ENCODE measurements at regions not wholly inside any gene's neighbourhood (a gene's known extent, or its start where the extent isn't known, plus 50 kb on each side); places are given as distances from the start of the nearest gene placed in this dataset.
"Not testable (repeated sequence)": the region's sequence is repeated elsewhere in the genome, so short reads cannot be mapped to it uniquely, and the experiment has no call there.

DNA sequence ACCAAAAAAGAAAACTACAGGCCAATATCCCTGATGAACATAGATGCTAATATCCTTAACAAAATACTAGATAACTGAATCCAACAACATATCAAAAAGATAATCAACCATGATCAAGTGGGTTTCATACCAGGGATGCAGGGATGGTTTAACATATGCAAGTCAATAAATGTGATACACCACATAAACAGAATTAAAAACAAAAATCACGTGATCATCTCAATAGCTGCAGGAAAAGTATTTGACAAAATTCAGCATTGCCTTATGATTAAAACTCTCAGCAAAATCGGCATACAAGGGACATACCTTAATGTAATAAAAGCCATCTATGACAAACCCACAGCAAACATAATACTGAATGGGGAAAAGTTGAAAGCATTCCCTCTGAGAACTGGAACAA is 199.9 kb downstream of the TXNL1 start:
- not testable (repeated sequence) for DNase-seq

DNA sequence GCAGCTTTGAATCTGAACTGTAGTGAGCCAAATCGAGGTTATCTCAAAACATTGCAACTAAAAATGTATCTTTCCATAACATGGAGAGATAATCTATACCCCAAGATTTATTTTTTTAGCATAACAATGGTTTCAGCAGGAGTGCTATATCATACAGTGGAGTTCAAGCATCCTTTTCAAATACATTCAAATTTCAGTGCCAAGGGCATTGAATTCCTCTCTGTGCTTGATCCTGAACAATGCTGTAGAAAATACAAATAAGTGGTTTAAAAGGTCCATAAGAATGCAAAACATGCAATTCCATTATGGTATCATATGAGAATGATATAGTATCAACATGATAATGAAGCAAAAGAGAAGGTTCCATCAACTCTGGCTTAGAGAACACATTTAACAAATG is 201.7 kb downstream of the TXNL1 start:
- DNase-seq = no peak

DNA sequence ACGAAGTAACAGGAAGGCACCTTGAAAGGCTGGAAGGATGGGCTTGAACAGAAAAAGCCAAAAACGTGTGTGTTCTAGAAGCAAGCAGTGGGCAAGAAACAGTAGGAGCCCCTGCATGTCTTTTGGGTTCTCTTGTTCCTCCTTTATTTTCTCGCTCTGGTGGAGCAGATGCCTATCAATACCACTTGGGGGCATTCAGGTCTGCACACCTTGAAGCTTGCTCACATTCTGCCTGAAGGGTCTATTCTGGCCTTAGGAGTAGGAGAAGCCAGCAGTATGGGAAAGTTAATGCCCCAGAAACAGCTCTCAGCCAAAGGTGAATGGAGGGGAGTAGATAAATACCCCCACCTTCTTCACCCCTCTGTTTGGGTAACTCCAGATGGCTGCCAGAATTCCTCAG is 204.5 kb downstream of the TXNL1 start:
- no peak for DNase-seq

DNA sequence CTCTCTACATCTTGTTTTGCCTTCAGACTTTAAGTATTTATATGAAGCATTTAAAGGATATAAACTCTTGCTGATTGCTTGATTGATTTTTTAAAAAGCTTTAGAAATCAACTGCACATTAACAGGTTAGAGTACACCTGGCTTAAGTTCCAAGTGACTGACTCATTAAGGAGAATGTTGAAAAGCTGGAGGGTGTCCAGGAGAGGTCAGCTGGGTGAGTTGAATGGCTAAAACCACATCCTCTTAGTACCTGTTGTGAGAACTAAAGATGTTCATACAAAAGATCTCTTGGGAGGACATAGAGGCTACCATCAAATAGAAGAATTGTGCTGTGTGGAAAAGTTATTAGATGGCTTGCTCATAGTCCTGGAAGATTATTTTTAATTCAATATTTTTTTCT is 206.8 kb downstream of the TXNL1 start:
- DNase-seq = no peak

DNA sequence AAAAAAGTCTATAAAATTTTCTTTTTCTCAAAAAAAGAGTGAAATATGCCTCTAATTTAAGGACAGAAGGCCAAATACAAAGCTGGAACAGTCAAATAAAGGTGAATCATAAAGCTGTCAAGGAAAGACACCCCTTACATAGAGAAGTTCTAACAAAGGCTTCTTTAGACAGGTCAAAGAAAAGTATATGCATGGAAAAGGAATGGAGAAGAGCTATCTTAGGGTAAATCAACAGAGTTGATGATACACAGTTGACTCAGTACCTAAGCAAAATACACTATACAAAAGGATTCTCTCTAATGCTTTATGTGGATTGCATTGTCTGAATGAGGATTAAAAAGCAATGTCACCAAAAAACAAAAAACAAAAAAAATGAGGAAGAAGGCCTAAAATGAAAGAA is 214.8 kb downstream of the TXNL1 start:
- no peak for DNase-seq

DNA sequence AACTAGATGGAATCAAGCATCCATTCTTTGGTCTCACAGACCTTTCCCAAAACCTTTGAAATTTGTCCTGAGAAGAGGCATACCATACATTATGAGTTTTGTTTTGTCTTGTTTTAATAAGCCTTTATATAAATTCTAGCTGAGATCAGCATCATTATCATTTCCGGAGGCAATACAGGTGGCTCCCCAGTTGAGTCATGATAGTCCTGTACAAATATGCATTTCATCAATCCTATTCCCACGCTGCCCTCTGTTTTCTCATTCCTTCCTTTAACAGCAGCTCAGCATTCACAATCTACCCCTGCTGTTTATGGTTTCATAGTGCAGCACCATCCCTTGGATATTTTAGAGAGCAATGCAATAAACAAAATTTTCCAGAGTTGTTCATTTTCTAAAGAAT is 216.7 kb downstream of the TXNL1 start:
- DNase-seq = no peak

DNA sequence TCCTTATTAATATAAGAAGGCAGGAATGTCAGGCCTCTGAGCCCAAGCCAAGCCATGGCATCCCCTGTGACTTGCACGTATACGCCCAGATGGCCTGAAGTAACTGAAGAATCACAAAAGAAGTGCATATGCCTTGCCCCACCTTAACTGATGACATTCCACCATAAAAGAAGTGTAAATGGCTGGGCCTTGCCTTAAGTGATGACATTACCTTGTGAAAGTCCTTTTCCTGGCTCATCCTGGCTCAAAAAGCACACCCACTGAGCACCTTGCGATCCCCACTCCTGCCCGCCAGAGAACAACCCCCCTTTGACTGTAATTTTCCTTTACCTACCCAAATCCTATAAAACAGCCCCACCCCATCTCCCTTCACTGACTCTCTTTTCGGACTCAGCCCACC is 217.5 kb downstream of the TXNL1 start:
- not testable (repeated sequence) for DNase-seq

DNA sequence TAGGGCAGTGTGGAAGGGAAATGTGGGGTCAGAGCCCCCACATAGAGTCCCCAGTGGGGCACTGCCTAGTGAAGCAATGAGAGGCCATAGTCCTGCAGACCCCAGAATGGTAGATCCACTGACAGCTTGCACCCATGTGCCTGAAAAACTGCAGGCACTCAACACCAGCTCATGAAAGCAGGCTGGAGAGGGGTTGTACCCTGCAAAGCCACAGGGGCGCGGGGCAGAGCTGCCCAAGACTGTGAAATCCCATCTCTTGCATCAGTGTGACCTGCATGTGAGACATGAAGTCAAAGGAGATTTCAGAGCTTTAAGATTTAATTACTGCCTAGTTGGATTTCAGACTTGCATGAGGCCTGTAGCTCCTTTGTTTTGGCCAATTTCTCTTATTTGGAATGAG is 224.0 kb downstream of the TXNL1 start:
- no peak for DNase-seq

DNA sequence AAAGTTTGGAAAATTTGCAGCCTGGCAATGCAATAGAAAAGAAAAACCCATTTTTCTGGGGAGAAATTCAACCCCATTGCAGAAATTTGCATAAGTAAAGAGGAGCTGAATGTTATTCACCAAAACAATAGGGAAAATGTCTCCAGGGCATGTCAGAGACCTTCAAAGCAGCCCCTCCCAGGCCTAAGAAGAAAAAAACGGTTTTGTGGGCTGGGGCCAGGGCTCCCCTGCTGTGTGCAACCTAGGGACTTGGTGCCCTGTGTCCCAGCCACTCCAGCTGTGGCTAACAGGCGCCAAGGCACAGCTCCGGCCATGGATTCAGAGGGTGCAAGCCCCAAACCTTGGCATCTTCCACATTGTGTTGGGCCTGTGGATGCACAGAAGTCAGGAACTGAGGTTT is 224.5 kb downstream of the TXNL1 start:
- no peak for DNase-seq

DNA sequence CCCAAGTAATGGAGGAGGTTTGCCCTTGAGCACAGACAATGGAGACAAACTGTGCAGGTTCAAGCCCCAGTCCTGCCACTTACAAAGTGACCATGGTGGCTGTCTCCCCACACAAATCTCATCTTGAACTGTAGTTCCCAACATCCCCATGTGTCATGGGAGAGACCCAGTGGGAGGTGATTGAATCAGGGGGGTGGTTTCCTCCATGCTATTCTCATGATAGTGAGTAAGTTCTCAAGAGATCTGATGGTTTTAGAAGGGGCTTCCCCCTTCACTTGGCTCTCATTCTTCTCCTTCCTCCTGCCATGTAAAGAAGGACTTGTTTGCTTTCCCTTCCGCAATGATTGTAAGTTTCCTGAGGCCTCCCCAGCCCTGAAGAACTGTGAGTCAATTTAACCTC is 225.4 kb downstream of the TXNL1 start:
- DNase-seq = no peak

DNA sequence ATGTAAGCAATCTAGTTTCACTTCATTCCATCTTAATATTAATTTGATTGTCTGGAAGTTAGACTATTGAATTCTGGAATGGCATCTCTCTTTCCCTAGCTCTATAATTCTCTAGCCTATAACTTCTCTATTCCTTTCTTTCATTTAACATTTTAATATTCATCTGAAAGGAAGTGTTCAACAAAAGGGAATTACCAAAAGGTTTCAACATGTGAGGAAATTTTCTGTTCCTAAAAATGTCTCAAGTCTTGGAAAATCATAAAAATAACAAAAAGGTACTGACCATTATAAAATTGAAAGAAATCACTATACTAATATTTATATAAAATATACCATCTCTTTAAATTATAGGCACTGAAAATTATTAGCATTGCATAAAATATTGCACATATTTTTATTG is 228.7 kb downstream of the TXNL1 start:
- no peak for DNase-seq

DNA sequence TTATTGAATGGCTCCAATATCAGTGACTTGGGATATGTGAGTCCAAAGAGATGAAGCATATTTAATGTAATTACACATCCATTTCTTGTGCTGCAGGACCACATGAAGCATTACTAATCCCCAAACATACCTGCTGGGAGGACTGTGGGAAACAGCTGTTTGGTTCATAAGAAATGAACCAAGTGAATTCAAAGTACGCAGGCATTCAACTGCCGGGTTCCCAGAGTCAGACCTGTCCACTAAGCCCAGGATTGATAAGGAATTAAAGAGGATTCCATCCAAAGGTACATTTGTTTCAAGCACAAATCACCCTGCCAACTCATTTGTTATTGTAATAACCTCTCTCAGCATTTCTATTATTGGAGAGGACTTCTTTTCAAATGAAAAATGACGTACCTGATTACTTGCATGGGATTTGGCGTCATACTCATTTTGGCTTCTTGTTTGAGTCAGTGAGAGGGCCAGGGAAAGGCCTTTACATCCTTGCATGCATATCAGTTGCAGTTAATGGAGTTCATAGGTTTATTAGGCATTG is 230.7 kb downstream of the TXNL1 start:
- DNase-seq = no peak

DNA sequence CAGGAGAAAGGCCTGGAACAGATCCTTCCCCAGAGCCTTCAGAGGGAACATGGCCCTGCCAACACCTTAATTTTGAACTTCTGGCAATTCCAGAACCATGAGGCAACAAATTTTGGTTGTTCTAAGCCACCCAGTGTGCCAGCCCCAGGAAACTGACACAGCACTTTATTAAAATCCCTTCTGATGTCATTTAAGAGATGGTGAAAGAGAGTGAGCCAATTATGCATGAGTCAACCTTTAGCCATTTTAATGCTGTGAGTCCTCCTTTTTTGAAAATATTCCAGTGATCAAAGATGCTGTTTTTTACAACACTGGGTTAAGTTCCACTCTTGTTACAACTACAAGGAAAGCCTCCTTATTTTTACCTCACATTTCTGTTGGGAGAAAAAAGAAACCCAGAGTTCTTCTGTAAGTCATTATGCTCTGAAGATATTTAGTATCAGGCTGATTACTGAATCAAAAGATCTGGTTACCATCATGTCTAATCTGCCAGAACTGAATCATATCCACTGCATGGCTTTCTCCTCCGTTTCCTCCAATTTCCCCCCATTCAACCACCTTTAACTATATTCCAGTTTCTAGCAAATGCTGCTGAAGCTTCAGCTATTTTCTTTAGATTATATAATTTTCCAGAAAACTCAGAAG is 235.4 kb downstream of the TXNL1 start:
- peak; percentile 8 for DNase-seq

DNA sequence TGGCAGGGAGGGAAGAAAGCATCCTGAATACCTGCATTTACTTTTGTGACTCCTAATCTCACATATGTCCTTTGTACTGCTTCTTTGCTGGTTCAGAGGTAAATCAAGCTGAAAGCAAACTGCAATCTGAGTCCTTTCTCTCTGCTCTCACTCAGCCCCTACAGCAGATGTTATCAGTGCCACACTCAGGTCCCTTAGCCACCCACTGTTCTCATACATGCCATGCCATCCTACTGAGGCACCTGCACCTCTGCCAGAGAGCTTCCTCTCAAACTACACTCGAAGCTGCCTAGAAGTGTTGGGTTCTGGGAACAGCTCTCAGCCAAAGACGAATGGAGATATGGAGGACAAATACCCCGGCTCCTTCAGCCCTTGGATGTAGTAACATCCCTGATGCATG is 244.5 kb downstream of the TXNL1 start:
- no peak for DNase-seq

DNA sequence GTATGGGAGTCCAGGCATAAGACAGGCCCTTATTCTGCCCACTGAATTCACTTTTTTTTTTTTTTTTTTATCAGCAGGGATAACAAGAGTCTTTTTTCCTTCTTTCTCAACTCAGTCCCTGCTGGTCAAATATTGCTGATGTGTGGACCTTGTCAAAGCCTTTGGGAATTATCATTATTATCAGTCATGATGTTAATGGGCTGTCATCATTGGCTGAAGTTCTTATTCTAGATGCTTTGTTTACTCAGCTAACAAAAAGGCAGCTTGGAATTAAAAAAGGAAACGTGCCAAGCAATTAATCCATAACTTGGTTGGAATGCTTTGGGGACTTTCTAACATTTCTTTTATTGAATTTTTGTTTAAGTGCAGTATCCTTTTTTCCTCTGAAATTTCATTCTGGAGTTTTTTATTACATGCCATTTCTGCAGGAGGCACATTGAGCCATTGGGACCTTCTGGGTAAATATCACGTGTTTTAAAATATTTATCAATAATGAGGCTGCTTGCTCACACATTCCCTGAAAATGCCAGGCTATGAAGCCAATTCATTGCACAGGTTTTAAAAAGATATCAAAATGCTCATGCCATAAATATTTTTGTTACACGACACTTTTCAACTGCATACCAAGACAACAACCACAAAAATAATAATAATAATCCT is 246.3 kb downstream of the TXNL1 start:
- no peak for DNase-seq

DNA sequence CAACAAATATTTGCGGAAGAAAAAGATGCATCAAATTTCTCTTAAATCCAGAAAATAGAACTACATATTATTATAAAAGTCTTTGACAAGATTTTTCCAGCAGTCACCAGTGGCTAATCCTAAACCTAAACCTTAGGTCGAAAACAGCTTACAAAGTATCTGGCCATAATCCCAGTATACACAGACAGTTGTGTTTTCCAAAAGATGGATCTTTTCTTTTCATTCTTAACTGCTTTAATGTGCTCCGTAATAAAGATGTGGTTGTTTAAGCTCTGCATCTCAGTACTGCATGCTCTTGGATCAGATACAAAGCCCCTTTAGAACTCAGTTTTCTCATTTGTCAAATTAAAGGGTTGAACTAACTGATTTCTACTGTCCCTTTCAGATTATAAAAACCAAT is 247.8 kb downstream of the TXNL1 start:
- no peak for DNase-seq

DNA sequence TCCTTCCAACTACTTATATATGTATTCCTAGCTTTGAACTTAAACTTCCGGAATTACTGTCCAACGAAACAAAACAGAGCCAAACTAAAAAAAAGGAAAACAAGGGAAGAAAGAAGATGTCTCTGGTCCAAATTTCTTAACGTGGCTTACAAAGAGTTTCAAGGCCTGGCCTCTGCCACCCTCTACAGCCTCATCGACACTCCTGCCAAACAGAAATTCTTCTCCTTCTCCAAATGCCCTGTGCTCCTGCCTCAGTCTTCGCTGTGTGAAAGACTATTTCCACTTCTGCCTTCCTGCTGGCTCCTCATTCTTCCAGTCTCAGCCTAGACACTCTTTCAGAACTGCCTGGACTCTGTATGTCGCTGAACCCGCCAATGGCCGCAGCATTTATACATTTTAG is 249.2 kb downstream of the TXNL1 start:
- no peak for DNase-seq

DNA sequence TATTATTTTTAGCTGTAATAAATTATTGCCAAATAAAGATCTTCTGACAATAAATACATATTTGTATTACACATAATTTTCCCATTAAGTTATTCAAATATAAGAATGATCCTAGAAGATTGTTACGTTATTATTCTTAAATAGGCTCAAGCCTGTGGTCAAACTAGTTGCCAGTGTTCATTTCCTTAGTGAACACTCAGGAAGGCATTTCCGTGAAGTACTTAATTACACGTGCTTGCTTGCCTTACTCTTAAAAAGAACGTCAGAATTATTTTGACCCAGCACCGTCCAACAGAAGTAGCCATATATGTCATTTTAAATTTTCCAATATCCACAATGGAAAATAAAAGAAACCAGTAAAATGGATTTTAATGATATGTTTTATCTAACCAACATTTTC is 249.8 kb downstream of the TXNL1 start:
- no peak for DNase-seq

DNA sequence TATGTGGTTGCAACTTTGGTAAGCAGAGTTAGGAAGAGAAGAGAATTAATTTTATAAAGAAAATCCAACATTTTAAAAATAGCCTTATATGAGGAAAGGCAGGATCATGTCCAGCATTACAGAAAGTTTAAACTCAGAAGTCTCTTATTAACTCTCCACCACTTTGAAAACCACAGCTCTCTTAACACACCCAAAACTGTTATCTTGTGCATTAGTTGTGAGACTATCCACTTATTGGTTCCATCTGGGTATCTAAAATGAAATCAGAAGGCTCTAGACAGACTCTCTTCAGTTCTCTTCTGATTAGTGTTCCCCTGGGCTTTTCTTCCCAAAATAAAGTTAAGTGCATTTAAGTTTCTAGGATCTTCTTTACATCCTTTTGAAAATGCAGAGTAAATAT is 251.5 kb downstream of the TXNL1 start:
- peak; percentile 27 for DNase-seq

DNA sequence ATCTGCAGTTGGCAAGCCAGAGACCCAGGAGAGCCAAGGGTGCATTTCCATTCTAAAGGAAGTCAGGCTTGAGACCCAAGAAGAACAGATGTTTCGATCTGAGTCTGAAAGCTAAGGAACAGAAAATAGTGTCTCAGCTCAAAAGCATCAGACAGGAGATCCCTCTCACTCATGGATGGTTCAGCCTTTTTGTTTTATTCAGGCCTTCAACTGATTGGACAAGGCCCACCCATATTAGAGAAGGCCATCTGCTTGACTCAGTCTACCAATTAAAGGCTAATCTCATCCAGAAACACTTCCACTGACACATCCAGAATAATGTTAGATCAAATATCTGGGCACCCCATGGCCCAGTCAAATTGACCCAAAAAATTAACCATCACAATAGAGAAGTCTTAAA is 255.0 kb downstream of the TXNL1 start:
- no peak for DNase-seq

DNA sequence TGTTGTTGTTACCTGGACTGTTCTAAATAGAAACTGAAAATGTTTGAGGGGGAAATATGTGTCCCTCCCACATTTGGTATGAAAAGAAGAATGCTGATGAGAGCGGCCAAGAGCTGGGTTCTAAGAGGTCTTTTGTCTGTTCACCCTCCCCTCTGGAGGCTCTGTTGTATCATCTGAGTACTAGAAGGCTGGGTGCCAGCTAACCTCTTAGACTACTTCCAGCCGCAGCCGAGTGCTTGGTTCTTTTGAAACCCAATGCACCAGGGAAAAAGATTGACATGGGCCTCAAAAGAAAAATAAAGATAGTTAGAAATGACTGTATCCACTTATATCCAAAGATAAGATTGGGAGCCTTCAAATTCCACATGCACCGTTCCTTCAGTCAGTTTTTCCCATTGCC is 255.9 kb downstream of the TXNL1 start:
- DNase-seq = no peak

DNA sequence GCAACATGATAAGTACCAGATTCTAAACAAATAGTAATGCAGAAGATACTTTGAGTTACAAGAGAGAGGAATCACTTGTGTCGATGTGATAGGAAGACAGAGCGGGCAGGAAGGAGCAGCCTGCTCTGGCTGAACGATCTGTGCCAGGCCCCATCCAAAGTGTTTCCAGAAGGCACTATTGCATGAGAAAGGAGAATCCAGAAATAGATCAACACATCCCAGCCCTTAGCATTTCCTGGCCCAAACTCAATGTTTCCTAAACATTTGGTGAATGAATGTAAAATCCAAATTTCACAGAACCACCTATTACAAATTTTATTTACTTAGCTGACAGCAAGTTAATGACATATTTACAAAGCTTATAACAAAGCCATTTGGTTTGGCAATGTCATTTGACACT is 257.2 kb downstream of the TXNL1 start:
- peak; percentile 63 for DNase-seq

DNA sequence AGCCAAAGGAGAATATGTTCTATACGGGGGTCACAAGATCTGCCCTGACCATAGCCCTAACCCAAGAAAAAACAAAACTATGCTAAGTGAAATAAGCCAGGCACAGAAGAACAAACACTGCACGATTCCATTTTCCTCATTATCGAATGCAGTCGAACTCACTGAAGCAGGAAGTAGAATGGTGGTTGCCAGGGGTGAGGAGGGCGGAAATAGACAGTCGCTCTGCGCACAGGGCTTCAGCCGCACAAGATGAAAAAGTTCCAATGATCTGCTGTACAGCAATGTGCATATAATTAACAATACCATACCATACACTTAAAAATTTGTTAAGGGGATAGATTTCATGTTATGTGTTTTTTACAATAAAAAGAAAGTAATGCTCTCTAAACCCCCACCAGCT is 257.7 kb downstream of the TXNL1 start:
- peak; percentile 31 for DNase-seq

DNA sequence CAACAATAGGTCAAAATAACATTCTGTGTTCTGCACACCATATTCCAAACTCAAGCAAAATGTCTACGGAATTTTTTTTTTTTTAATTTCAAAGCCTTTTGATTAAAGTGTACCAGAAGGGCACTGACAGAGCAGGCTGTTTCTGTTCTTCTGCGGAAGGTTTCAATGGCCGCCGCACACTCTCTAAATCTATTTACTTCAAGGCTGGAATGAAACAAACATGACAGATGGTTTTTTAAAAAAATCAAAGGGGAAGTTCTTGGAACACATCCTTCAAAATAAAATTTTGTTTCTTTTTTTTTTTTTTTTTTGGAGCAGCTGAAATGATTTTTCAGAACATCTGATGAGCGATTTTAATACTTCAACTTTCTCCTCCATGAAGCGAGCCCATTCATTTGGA is 259.1 kb downstream of the TXNL1 start:
- no peak for DNase-seq
